ENCODE measurements at regions not wholly inside any gene's neighbourhood (a gene's known extent, or its start where the extent isn't known, plus 50 kb on each side); places are given as distances from the start of the nearest gene placed in this dataset.

DNA sequence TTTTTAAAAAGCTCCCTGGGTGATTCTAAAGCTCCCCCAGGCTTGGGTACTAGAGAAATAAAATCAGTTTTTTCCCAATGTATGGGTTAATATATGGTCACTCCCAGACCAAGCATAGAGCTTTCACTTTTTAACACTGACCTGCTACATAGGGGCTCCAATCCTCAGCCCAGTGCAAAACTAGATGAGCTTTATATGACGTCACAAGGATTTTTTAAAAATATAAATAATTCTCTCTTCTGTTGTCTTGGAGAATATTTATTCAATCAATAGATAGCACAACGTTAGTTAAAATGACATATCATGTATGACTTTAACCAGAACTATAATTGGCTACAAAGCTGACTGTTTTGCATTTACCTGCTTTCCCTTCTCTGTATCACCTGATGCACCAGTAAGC, 137.9 kb upstream of the TMCC3 start:
- TF ChIP-seq POLR2A (IDR thresholded peaks at IDR 0.05): no peak
- TF ChIP-seq CTCF (IDR thresholded peaks at IDR 0.05): no peak
- no peak for TF ChIP-seq POLR2AphosphoS5 (IDR thresholded peaks at IDR 0.05)
